A549 (cell line): ENCODE measurements at regions not wholly inside any gene's neighbourhood (a gene's known extent, or its start where the extent isn't known, plus 50 kb on each side); places are given as distances from the start of the nearest gene placed in this dataset.

Source experiments
- CHD4 ChIP-seq: fragments of 200-600 bp; sonication (generic); IDR thresholded peaks from 2 replicates; pipeline ENCODE4 v1.6.1; 2016; ENCODE audit warnings: antibody characterized with exemption, mild to moderate bottlenecking, borderline replicate concordance
- CTCF ChIP-seq: fragments of >200 bp; sonication (Bioruptor Twin); formaldehyde crosslinking; IDR thresholded peaks from 3 replicates; pipeline ENCODE4 v1.5.1; 2016
- EHF ChIP-seq: fragments of 250-450 bp; sonication (Bioruptor Pico); IDR thresholded peaks from 2 replicates; pipeline ENCODE4 v1.5.0; 2020; ENCODE audit warnings: mild to moderate bottlenecking
- EP300 ChIP-seq, 2 experiments: fragments of >200 bp; sonication (Bioruptor Twin); formaldehyde crosslinking; IDR thresholded peaks; 2 replicates in 1 of 2; 3 replicates in 1 of 2; pipeline ENCODE4 v1.6.1; 2016 to 2017
- JUN ChIP-seq, 2 experiments: fragments of >200 bp; sonication (Bioruptor Twin); formaldehyde crosslinking; IDR thresholded peaks; 2 replicates in 1 of 2; 3 replicates in 1 of 2; pipeline ENCODE4 v1.6.1; 2016 to 2017
- MAFK ChIP-seq: fragments of 450-650 bp; IDR thresholded peaks from 2 replicates; pipeline ENCODE4 v1.6.1; 2014; ENCODE audit not compliant: partially characterized antibody
- PBX3 ChIP-seq: IDR thresholded peaks from 2 replicates; pipeline ENCODE4 v1.6.1; 2012
- RAD21 ChIP-seq, 2 experiments: fragments of >200 bp in 1 of 2; sonication (Bioruptor Twin) in 1 of 2; formaldehyde crosslinking in 1 of 2; IDR thresholded peaks in 1 of 2; conservative IDR thresholded peaks in 1 of 2; 2 replicates in 1 of 2; 3 replicates in 1 of 2; pipeline ENCODE4 v1.6.1; 2012 to 2018; ENCODE audit warnings: inconsistent platforms in 1 of 2
- RCOR1 ChIP-seq: fragments of 150-350 bp; IDR thresholded peaks from 2 replicates; pipeline ENCODE4 v1.6.1; 2014; ENCODE audit warnings: antibody characterized with exemption, low read length, low read depth
- REST ChIP-seq: fragments of 200-600 bp; sonication (generic); IDR thresholded peaks from 2 replicates; pipeline ENCODE4 v1.6.1; 2016; ENCODE audit warnings: antibody characterized with exemption, mild to moderate bottlenecking, moderate library complexity
- SMC3 ChIP-seq: fragments of >200 bp; sonication (Bioruptor Twin); formaldehyde crosslinking; IDR thresholded peaks from 3 replicates; pipeline ENCODE4 v1.6.1; 2018; ENCODE audit warnings: inconsistent platforms
- ZNF302 ChIP-seq: fragments of 250-450 bp; sonication (Bioruptor Pico); IDR thresholded peaks from 2 replicates; pipeline ENCODE4 v1.9.0; 2021; ENCODE audit warnings: inconsistent platforms, mild to moderate bottlenecking, moderate library complexity
- ZSCAN20 ChIP-seq: fragments of 250-450 bp; sonication (Bioruptor Pico); IDR thresholded peaks from 2 replicates; pipeline ENCODE4 v1.8.0; 2022; ENCODE audit warnings: mild to moderate bottlenecking, moderate library complexity

- TF ChIP-seq RCOR1: no peak
- no peak for TF ChIP-seq RAD21 (conservative IDR thresholded peaks at IDR 0.05 in 1 of 2, IDR thresholded peaks at IDR 0.05 in 1 of 2)
- no peak for TF ChIP-seq CTCF
- no peak for TF ChIP-seq JUN (IDR thresholded peaks at IDR 0.05)
- no peak for TF ChIP-seq EP300 (IDR thresholded peaks at IDR 0.05)
- no peak for TF ChIP-seq PBX3
- TF ChIP-seq MAFK: no peak
- no peak for TF ChIP-seq REST
- no peak for TF ChIP-seq SMC3
- no peak for TF ChIP-seq EHF (CRISPR knock-in tag)
- TF ChIP-seq ZNF302 (CRISPR knock-in tag): no peak
- no peak for TF ChIP-seq ZSCAN20 (CRISPR knock-in tag)
- TF ChIP-seq CHD4: no peak
These were observed 67.4 kb upstream of the INPP4B start for GRCh38 chr4:142913461-142914030.
